Fibroblast of upper back skin (primary cell): ENCODE measurements at regions not wholly inside any gene's neighbourhood (a gene's known extent, or its start where the extent isn't known, plus 50 kb on each side); places are given as distances from the start of the nearest gene placed in this dataset.
"Not testable (repeated sequence)": the region's sequence is repeated elsewhere in the genome, so short reads cannot be mapped to it uniquely, and the experiment has no call there.

ENCODE experiments used
- DNase-seq: peaks from one replicate; pipeline ENCODE4 v3.0.0-alpha.2; 2013

GRCh38 chrX:151042842-151043241, 59.7 kb downstream of the HMGB3 start:
- no peak for DNase-seq

GRCh38 chrX:151066373-151066772, 83.2 kb downstream of the HMGB3 start:
- DNase-seq = not testable (repeated sequence)

- no peak for DNase-seq
These were observed 90.6 kb downstream of the HMGB3 start for GRCh38 chrX:151073767-151074166.

GRCh38 chrX:151081016-151081415, 95.4 kb upstream of the GPR50 start:
- no peak for DNase-seq

GRCh38 chrX:151082077-151082948, 94.1 kb upstream of the GPR50 start:
- peak; percentile 49 for DNase-seq

- no peak for DNase-seq
These were observed 91.9 kb upstream of the GPR50 start for GRCh38 chrX:151084454-151084853.

- DNase-seq = no peak
These were observed 91.2 kb upstream of the GPR50 start for GRCh38 chrX:151085207-151085606.

- no peak for DNase-seq
These were observed 88.2 kb upstream of the GPR50 start for GRCh38 chrX:151088221-151088620.

- no peak for DNase-seq
These were observed 77.4 kb upstream of the GPR50 start for GRCh38 chrX:151099001-151099400.

GRCh38 chrX:151100799-151101198, 75.6 kb upstream of the GPR50 start:
- DNase-seq = no peak

- DNase-seq = not testable (repeated sequence)
These were observed 63.2 kb upstream of the GPR50 start for GRCh38 chrX:151113200-151113599.
